Panc1 (cell line): ENCODE measurements at regions not wholly inside any gene's neighbourhood (a gene's known extent, or its start where the extent isn't known, plus 50 kb on each side); places are given as distances from the start of the nearest gene placed in this dataset.

Experiments
- CTCF ChIP-seq: fragments of 450-650 bp; IDR thresholded peaks from 2 replicates; pipeline ENCODE4 v1.5.1; 2017; ENCODE audit warnings: mild to moderate bottlenecking
- POLR2AphosphoS5 ChIP-seq: IDR thresholded peaks from 2 replicates; pipeline ENCODE4 v1.6.1; 2012; ENCODE audit warnings: mild to moderate bottlenecking, low read depth, low read length, moderate library complexity
- TCF7L2 ChIP-seq: IDR thresholded peaks from 2 replicates; pipeline ENCODE4 v1.6.1; 2011; ENCODE audit warnings: mild to moderate bottlenecking, low read depth, low read length, inconsistent platforms

DNA sequence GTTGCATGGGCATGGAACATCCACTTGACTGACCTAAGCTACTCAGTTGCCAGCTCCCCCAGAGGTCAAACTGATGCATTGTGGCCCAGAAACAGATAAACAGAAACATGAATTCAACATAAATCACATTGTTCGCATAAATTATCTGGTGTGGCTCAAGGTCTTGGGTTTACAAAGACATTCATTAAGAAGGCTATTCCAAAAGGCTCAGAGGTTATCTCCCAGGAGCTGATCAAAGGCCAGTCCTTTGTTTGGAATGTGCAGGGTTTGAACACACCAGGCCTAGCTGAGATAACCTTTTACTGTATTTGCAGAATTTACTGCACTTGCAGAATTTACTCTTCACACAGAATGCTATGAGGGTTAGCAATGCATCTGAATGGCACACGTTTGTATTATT, 96.4 kb upstream of the DCD start:
- TF ChIP-seq CTCF (no peak), TCF7L2 (no peak), POLR2AphosphoS5 (no peak)
